Cardiac muscle cell (in vitro differentiated cells and primary cell): ENCODE measurements at regions not wholly inside any gene's neighbourhood (a gene's known extent, or its start where the extent isn't known, plus 50 kb on each side); places are given as distances from the start of the nearest gene placed in this dataset.

Experiments used
- DNase-seq, 2 donors: peaks; one replicate each; pipeline versions ENCODE4 v3.0.0 to v3.0.0-alpha.2; 2010 to 2017; ENCODE audit warnings: low read depth in 1 of 2, low spot score in 1 of 2
- H3K27ac ChIP-seq: fragments of 200-600 bp; sonication (generic); 2 replicates; pipeline ENCODE4 v1.5.1; 2016
- H3K27me3 ChIP-seq: fragments of 200-600 bp; sonication (generic); 2 replicates; pipeline ENCODE4 v1.6.0; 2016; ENCODE audit warnings: control low read depth
- H3K36me3 ChIP-seq: fragments of 200-600 bp; sonication (generic); 2 replicates; pipeline ENCODE4 v1.5.1; 2016; ENCODE audit warnings: control low read depth
- H3K4me1 ChIP-seq: fragments of 200-600 bp; sonication (generic); 2 replicates; pipeline ENCODE4 v1.8.1; 2017; ENCODE audit warnings: low read depth, mild to moderate bottlenecking, mixed run types
- H3K4me3 ChIP-seq: fragments of 200-600 bp; sonication (generic); 2 replicates; pipeline ENCODE4 v1.5.1; 2016; ENCODE audit warnings: mild to moderate bottlenecking
- H3K9me3 ChIP-seq: fragments of 200-600 bp; sonication (generic); 2 replicates; pipeline ENCODE4 v1.5.1; 2017; ENCODE audit warnings: low read depth, mild to moderate bottlenecking, control low read depth
- TF ChIP-seq, protein P1 (sequence below): IDR thresholded peaks from 2 replicates; pipeline ENCODE4 v1.5.1; 2012; ENCODE audit warnings: low read depth, mild to moderate bottlenecking, low read length

DNA sequence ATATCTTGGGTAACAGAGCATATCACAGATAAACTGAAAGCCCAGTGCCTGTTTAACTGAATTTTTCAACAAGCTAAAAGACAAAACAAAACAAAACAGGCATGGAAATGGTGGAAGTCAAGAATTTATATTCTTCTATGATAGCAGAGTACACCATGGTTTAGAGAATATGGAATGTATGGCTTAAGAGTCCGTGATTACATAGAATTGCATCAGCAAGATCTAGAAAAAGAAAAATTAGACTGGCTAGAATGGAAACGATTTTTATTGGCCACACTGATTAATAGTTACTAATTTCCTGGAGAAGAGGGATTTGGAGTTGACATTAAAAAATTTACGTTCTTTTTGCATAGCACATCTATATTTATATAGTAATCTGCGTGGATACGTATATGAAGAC is 435.2 kb upstream of the DPPA4 start:
- Histone ChIP-seq H3K4me1 (no peaks in the 10 kb centered on the region), H3K4me3 (no peak overlapping the region), H3K27me3 (no peaks in the 10 kb centered on the region), H3K9me3 (no peaks in the 10 kb centered on the region), H3K27ac (no peak overlapping the region), H3K36me3 (no peaks in the 10 kb centered on the region)
- TF ChIP-seq, protein P1, sequence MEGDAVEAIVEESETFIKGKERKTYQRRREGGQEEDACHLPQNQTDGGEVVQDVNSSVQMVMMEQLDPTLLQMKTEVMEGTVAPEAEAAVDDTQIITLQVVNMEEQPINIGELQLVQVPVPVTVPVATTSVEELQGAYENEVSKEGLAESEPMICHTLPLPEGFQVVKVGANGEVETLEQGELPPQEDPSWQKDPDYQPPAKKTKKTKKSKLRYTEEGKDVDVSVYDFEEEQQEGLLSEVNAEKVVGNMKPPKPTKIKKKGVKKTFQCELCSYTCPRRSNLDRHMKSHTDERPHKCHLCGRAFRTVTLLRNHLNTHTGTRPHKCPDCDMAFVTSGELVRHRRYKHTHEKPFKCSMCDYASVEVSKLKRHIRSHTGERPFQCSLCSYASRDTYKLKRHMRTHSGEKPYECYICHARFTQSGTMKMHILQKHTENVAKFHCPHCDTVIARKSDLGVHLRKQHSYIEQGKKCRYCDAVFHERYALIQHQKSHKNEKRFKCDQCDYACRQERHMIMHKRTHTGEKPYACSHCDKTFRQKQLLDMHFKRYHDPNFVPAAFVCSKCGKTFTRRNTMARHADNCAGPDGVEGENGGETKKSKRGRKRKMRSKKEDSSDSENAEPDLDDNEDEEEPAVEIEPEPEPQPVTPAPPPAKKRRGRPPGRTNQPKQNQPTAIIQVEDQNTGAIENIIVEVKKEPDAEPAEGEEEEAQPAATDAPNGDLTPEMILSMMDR, result no peak
- DNase-seq, result no peak

DNA sequence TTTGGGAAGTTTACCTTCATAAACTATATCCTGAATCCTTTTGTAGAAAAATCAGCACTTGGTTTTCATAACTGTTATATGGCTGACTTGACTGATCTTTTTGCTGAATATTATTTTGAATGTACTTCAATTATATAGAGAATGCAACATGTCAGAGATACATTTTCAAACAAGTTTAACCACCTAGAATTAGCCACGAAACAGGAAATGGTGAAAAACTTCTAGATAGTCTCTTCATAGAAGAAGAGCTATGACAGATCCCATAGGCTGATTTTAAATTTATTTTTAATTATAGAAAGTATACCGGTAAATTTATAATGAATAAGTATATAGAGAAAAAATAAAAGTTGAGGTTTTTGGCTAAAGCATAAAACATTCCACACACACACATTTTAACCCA is 436.8 kb upstream of the DPPA4 start:
- Histone ChIP-seq H3K4me1 (no peaks in the 10 kb centered on the region), H3K27ac (no peak overlapping the region), H3K27me3 (no peaks in the 10 kb centered on the region), H3K4me3 (no peak overlapping the region), H3K9me3 (no peaks in the 10 kb centered on the region), H3K36me3 (no peaks in the 10 kb centered on the region)
- no peak for DNase-seq
- TF ChIP-seq, protein P1, result no peak

DNA sequence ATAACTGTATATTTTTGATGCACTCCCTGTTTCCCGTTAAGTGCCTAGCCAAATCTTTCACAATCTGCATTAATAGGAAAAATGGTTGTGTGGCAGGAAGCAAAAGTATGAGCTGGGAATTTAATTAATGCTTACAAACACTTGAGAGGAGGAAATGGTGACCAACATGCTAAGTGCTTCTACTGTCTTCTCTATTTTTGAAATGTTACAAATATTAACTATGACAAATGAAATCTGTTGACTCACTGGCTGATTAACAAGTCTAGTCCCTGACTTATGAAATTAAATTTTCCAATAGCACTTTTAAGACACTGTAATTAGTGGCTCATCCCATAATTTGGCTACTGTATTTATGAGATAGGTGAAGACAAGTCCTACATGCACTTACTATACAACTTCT is 446.9 kb upstream of the DPPA4 start:
- Histone ChIP-seq H3K4me3 (no peak overlapping the region), H3K36me3 (no peaks in the 10 kb centered on the region), H3K9me3 (no peaks in the 10 kb centered on the region), H3K4me1 (no peaks in the 10 kb centered on the region), H3K27me3 (no peaks in the 10 kb centered on the region), H3K27ac (no peak overlapping the region)
- DNase-seq, result no peak
- TF ChIP-seq, protein P1, result no peak

- Histone ChIP-seq H3K27ac (no peak overlapping the region), H3K36me3 (no peaks in the 10 kb centered on the region), H3K4me3 (no peak overlapping the region), H3K4me1 (no peaks in the 10 kb centered on the region), H3K9me3 (no peaks in the 10 kb centered on the region), H3K27me3 (no peaks in the 10 kb centered on the region)
- no peak for DNase-seq
- TF ChIP-seq, protein P1, result no peak
Measured at GRCh38 chr3:109784852-109785631, 447.7 kb upstream of the DPPA4 start.

GRCh38 chr3:109803274-109803673 is 465.9 kb upstream of the DPPA4 start:
- H3K27me3 ChIP-seq, result no peaks in the 10 kb centered on the region
- H3K36me3 ChIP-seq, result no peaks in the 10 kb centered on the region
- H3K4me1 ChIP-seq, result no peaks in the 10 kb centered on the region
- no peaks in the 10 kb centered on the region for H3K9me3 ChIP-seq
- TF ChIP-seq, protein P1, result peak; percentile 37
- no peak overlapping the region for H3K27ac ChIP-seq
- DNase-seq, result peak in 1 of 2 donors; percentile 8
- H3K4me3 ChIP-seq, result no peak overlapping the region

GRCh38 chr3:109804697-109805096 is 467.4 kb upstream of the DPPA4 start:
- TF ChIP-seq, protein P1, result no peak
- Histone ChIP-seq H3K36me3 (no peaks in the 10 kb centered on the region), H3K27me3 (no peaks in the 10 kb centered on the region), H3K27ac (no peak overlapping the region), H3K4me1 (no peaks in the 10 kb centered on the region), H3K4me3 (no peak overlapping the region), H3K9me3 (no peaks in the 10 kb centered on the region)
- DNase-seq, result no peak
